ENCODE measurements at regions not wholly inside any gene's neighbourhood (a gene's known extent, or its start where the extent isn't known, plus 50 kb on each side); places are given as distances from the start of the nearest gene placed in this dataset.

- Histone ChIP-seq H2BK5ac (ENCODE audit: low read depth, low read length, poor library complexity, severe bottlenecking) (no peak overlapping the region), H3K4ac (ENCODE audit: low read depth in 1 of 2, low read length in 2 of 2) (no peak overlapping the region), H3K4me2 (ENCODE audit: low read length, poor library complexity, severe bottlenecking) (no peak overlapping the region), H2AK5ac (ENCODE audit: low read length, severe bottlenecking) (peak overlapping the region; percentile 55), H3K9me3 (ENCODE audit: control insufficient read depth, low read length) (no peaks in the 10 kb centered on the region), H2AFZ (ENCODE audit: low read depth, low read length) (no peak overlapping the region), H3K23ac (ENCODE audit: low read length in 2 of 2) (no peak overlapping the region), H3K79me1 (replicated peaks; ENCODE audit: low read length, poor library complexity, severe bottlenecking) (no peaks in the 10 kb centered on the region), H3K4me1 (ENCODE audit: control insufficient read depth, insufficient read depth, low read depth, low read length) (peaks cover 17% of the 10 kb centered on the region), H3K27me3 (ENCODE audit: control insufficient read depth in 1 of 2, insufficient read depth in 1 of 2, low read length in 2 of 2) (peaks cover 0 to 7% of the 10 kb centered on the region in 2 experiments), H3K9ac (ENCODE audit: low read length) (no peak overlapping the region), H3K14ac (ENCODE audit: low read length in 2 of 2) (no peak overlapping the region), H3K18ac (ENCODE audit: low read depth in 1 of 2, low read length in 2 of 2) (peak overlapping the region in 1 of 2 experiments; percentile 71), H2BK120ac (ENCODE audit: low read depth, low read length) (no peak overlapping the region), H4K91ac (ENCODE audit: low read length) (no peak overlapping the region), H2BK15ac (ENCODE audit: low read depth, poor library complexity, severe bottlenecking) (no peak overlapping the region), H3K4me3 (ENCODE audit: insufficient read depth in 1 of 2, low read depth in 1 of 2, low read length in 2 of 2) (no peak overlapping the region), H4K8ac (ENCODE audit: low read length) (no peak overlapping the region), H2BK12ac (ENCODE audit: low read length in 2 of 2) (peak overlapping the region in 1 of 2 experiments; percentile 8), H3K36me3 (ENCODE audit: control insufficient read depth in 1 of 2, insufficient read depth in 2 of 2, low read depth in 1 of 2, low read length in 2 of 2) (no peaks in the 10 kb centered on the region), H3K27ac (ENCODE audit: low read length, poor library complexity, severe bottlenecking) (peak overlapping the region; percentile 7)
- no peak for DNase-seq
- WGBS: 96% methylated on average over 1 of the region's 3 CpGs
These were observed 81.4 kb downstream of the ACAA2 start for GRCh38 chr18:49731860-49732311.

- no peak for DNase-seq
- WGBS: 97% methylated on average over 5 of the region's 5 CpGs
- H2BK15ac ChIP-seq (ENCODE audit: low read depth, poor library complexity, severe bottlenecking): no peak overlapping the region
- H4K91ac ChIP-seq (ENCODE audit: low read length): no peak overlapping the region
- no peak overlapping the region for H2AFZ ChIP-seq (ENCODE audit: low read depth, low read length)
- H4K8ac ChIP-seq (ENCODE audit: low read length): peak overlapping the region; percentile 45
- H3K14ac ChIP-seq (ENCODE audit: low read length in 2 of 2): no peak overlapping the region
- H3K4ac ChIP-seq (ENCODE audit: low read depth in 1 of 2, low read length in 2 of 2): no peak overlapping the region
- peaks cover 0 to 7% of the 10 kb centered on the region in 2 experiments for H3K27me3 ChIP-seq (ENCODE audit: control insufficient read depth in 1 of 2, insufficient read depth in 1 of 2, low read length in 2 of 2)
- H3K9ac ChIP-seq (ENCODE audit: low read length): no peak overlapping the region
- peaks cover 20% of the 10 kb centered on the region for H3K4me1 ChIP-seq (ENCODE audit: control insufficient read depth, insufficient read depth, low read depth, low read length)
- peak overlapping the region; percentile 32 for H2AK5ac ChIP-seq (ENCODE audit: low read length, severe bottlenecking)
- H3K4me2 ChIP-seq (ENCODE audit: low read length, poor library complexity, severe bottlenecking): no peak overlapping the region
- peak overlapping the region; percentile 35 to 59 for H3K18ac ChIP-seq (ENCODE audit: low read depth in 1 of 2, low read length in 2 of 2)
- H3K4me3 ChIP-seq (ENCODE audit: insufficient read depth in 1 of 2, low read depth in 1 of 2, low read length in 2 of 2): no peak overlapping the region
- H3K9me3 ChIP-seq (ENCODE audit: control insufficient read depth, low read length): no peaks in the 10 kb centered on the region
- no peak overlapping the region for H2BK5ac ChIP-seq (ENCODE audit: low read depth, low read length, poor library complexity, severe bottlenecking)
- H2BK12ac ChIP-seq (ENCODE audit: low read length in 2 of 2): no peak overlapping the region
- no peak overlapping the region for H3K27ac ChIP-seq (ENCODE audit: low read length, poor library complexity, severe bottlenecking)
- no peak overlapping the region for H2BK120ac ChIP-seq (ENCODE audit: low read depth, low read length)
- H3K79me1 ChIP-seq (replicated peaks; ENCODE audit: low read length, poor library complexity, severe bottlenecking): no peaks in the 10 kb centered on the region
- no peaks in the 10 kb centered on the region for H3K36me3 ChIP-seq (ENCODE audit: control insufficient read depth in 1 of 2, insufficient read depth in 2 of 2, low read depth in 1 of 2, low read length in 2 of 2)
- no peak overlapping the region for H3K23ac ChIP-seq (ENCODE audit: low read length in 2 of 2)
These were observed 81.9 kb downstream of the ACAA2 start for GRCh38 chr18:49731421-49731841.

- WGBS: 75% methylated on average over 4 of the region's 4 CpGs
- H3K9me3 ChIP-seq (ENCODE audit: control insufficient read depth, low read length): no peaks in the 10 kb centered on the region
These were observed 82.4 kb downstream of the ACAA2 start for GRCh38 chr18:49730951-49731391.

GRCh38 chr18:49728542-49728941 is 84.8 kb downstream of the ACAA2 start:
- Histone ChIP-seq H2AK5ac (ENCODE audit: low read length, severe bottlenecking) (peak overlapping the region; percentile 33), H3K79me1 (replicated peaks; ENCODE audit: low read length, poor library complexity, severe bottlenecking) (no peaks in the 10 kb centered on the region), H3K9me3 (ENCODE audit: control insufficient read depth, low read length) (no peaks in the 10 kb centered on the region), H3K27ac (ENCODE audit: low read length, poor library complexity, severe bottlenecking) (no peak overlapping the region), H3K14ac (ENCODE audit: low read length in 2 of 2) (no peak overlapping the region), H3K4me3 (ENCODE audit: insufficient read depth in 1 of 2, low read depth in 1 of 2, low read length in 2 of 2) (no peak overlapping the region), H2BK12ac (ENCODE audit: low read length in 2 of 2) (peak overlapping the region; percentile 84 to 99), H3K23ac (ENCODE audit: low read length in 2 of 2) (no peak overlapping the region), H3K27me3 (ENCODE audit: control insufficient read depth in 1 of 2, insufficient read depth in 1 of 2, low read length in 2 of 2) (no peaks in the 10 kb centered on the region), H3K18ac (ENCODE audit: low read depth in 1 of 2, low read length in 2 of 2) (peak overlapping the region in 1 of 2 experiments; percentile 58), H2AFZ (ENCODE audit: low read depth, low read length) (no peak overlapping the region), H2BK5ac (ENCODE audit: low read depth, low read length, poor library complexity, severe bottlenecking) (no peak overlapping the region), H3K9ac (ENCODE audit: low read length) (no peak overlapping the region), H3K4me2 (ENCODE audit: low read length, poor library complexity, severe bottlenecking) (no peak overlapping the region), H4K91ac (ENCODE audit: low read length) (peak overlapping the region; percentile 81), H3K4me1 (ENCODE audit: control insufficient read depth, insufficient read depth, low read depth, low read length) (peaks cover 27% of the 10 kb centered on the region), H4K8ac (ENCODE audit: low read length) (no peak overlapping the region), H2BK120ac (ENCODE audit: low read depth, low read length) (peak overlapping the region; percentile 37), H3K4ac (ENCODE audit: low read depth in 1 of 2, low read length in 2 of 2) (peak overlapping the region; percentile 36 to 60), H2BK15ac (ENCODE audit: low read depth, poor library complexity, severe bottlenecking) (peak overlapping the region; percentile 82), H3K36me3 (ENCODE audit: control insufficient read depth in 1 of 2, insufficient read depth in 2 of 2, low read depth in 1 of 2, low read length in 2 of 2) (no peaks in the 10 kb centered on the region)
- 58% methylated on average over 3 of the region's 4 CpGs for WGBS
- DNase-seq: no peak

More at GRCh38 chr18:49730951-49731391, 82.4 kb downstream of the ACAA2 start:
- no peak overlapping the region for H3K14ac ChIP-seq (ENCODE audit: low read length in 2 of 2)
- no peak overlapping the region for H2BK120ac ChIP-seq (ENCODE audit: low read depth, low read length)
- H3K36me3 ChIP-seq (ENCODE audit: control insufficient read depth in 1 of 2, insufficient read depth in 2 of 2, low read depth in 1 of 2, low read length in 2 of 2): no peaks in the 10 kb centered on the region
- H3K18ac ChIP-seq (ENCODE audit: low read depth in 1 of 2, low read length in 2 of 2): peak overlapping the region in 1 of 2 experiments; percentile 56
- peak overlapping the region; percentile 85 for H4K91ac ChIP-seq (ENCODE audit: low read length)
- H3K4me1 ChIP-seq (ENCODE audit: control insufficient read depth, insufficient read depth, low read depth, low read length): peaks cover 24% of the 10 kb centered on the region
- H2BK12ac ChIP-seq (ENCODE audit: low read length in 2 of 2): peak overlapping the region in 1 of 2 experiments; percentile 42
- H3K27me3 ChIP-seq (ENCODE audit: control insufficient read depth in 1 of 2, insufficient read depth in 1 of 2, low read length in 2 of 2): peaks cover 0 to 7% of the 10 kb centered on the region in 2 experiments
- H3K4me3 ChIP-seq (ENCODE audit: insufficient read depth in 1 of 2, low read depth in 1 of 2, low read length in 2 of 2): no peak overlapping the region
- peak overlapping the region in 1 of 2 experiments; percentile 27 for H3K4ac ChIP-seq (ENCODE audit: low read depth in 1 of 2, low read length in 2 of 2)
- peak overlapping the region; percentile 45 for H4K8ac ChIP-seq (ENCODE audit: low read length)
- H2BK15ac ChIP-seq (ENCODE audit: low read depth, poor library complexity, severe bottlenecking): peak overlapping the region; percentile 89
- H3K27ac ChIP-seq (ENCODE audit: low read length, poor library complexity, severe bottlenecking): no peak overlapping the region
- H3K9ac ChIP-seq (ENCODE audit: low read length): no peak overlapping the region
- H2AK5ac ChIP-seq (ENCODE audit: low read length, severe bottlenecking): peak overlapping the region; percentile 64
- no peak for DNase-seq
- H3K79me1 ChIP-seq (replicated peaks; ENCODE audit: low read length, poor library complexity, severe bottlenecking): no peaks in the 10 kb centered on the region
- no peak overlapping the region for H2AFZ ChIP-seq (ENCODE audit: low read depth, low read length)
- no peak overlapping the region for H2BK5ac ChIP-seq (ENCODE audit: low read depth, low read length, poor library complexity, severe bottlenecking)
- H3K23ac ChIP-seq (ENCODE audit: low read length in 2 of 2): no peak overlapping the region
- H3K4me2 ChIP-seq (ENCODE audit: low read length, poor library complexity, severe bottlenecking): no peak overlapping the region

All from mesenchymal stem cell (in vitro differentiated cells and primary cell).